HG02642 (cell line): ENCODE measurements at regions not wholly inside any gene's neighbourhood (a gene's known extent, or its start where the extent isn't known, plus 50 kb on each side); places are given as distances from the start of the nearest gene placed in this dataset.
"Not testable (repeated sequence)": the region's sequence is repeated elsewhere in the genome, so short reads cannot be mapped to it uniquely, and the experiment has no call there.

ENCODE experiments used
- ATAC-seq: cut with Tn5 transposase; IDR thresholded peaks from one replicate; pipeline ENCODE4 v1.9.1; 2021; ENCODE audit warnings: mild to moderate bottlenecking; ENCODE audit not compliant: unreplicated experiment, poor library complexity

DNA sequence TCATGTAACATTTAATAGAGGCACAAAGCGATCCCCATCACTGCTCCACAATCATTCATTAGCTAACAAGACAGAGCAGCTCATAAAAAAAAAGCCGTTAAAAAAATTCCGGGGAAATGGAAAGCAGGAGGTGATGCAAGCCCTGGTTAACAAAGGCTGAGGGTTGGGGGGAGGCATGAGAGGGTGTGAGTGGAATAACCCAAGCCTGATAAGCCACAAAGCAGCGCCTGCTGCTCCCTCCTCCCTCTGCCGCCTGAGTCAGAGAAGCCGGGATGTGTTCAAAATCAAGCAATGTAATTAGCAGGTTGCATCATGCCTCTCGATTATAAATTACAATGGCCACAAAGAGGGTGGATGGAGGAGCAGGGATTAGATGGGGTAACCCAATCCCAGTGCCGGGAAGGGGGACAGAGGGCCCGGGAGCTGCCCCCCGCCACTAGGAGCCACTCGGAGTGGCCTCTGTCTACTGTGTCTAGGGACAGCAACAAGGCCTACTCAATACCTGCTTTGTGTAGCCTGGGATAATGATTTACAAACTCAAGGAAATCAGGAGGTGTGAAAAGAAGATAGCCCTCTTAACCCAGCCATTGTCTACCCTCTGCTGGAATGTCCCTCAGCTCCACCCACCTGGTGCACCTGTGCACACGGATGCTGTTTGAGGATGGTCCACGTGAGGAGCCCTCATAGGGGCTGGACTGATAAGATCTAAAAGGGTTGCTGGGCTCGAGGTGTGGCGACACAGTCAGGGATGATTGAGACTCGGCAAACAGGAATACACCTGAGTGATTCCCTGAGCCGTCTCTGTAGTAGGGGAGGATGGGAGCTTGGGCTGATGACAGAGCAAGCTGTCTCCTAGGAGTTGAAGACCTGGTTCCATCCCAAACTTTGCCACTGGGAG lies 156.9 kb downstream of the VEGFA start:
- no peak for ATAC-seq

DNA sequence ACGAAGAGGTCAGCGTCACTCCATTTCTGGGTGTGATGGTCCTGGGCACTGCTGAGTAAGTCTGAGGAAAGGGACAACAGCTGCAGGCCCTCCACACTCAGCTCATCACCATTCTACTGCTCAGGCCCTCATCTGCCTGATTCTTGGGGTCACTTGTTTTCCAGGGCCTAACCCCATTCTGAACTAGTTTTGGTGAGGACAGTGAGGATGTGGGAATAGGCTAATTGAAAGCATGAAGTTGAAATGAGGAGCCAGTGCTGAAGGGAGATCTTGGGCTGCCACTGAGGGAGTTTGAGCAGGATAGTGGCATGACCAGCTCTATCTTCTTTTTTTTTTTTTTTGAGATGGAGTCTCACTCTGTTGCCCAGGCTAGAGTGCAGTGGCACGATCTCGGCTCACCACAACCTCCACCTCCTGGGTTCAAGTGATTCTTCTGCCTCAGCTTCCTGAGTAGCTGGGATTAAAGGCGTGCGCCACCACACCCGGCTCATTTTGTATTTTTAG lies 155.7 kb downstream of the VEGFA start:
- not testable (repeated sequence) for ATAC-seq

DNA sequence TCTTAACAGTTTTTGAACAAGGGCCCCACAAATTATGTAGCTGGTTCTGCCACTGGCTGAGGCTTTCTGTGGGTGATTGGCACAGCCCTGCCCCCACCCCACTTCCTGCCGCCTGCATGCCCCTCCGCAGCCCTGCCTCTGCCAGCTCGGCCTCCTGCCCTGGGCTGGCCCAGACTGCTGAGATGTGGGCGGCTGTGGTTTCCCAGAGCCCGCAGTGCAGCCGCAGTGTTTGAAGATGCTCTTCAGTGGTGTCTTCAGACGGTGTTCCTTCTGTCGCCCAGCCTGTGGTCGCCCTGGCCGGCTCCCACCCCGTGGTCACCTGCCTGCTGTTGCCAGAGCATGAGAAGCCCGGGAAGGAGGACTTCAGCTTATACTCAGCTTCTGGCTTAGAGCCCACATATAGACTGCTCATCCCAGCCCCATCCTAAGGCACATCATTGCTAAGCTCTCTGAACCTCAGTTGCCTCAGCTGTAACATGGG lies 154.3 kb downstream of the VEGFA start:
- ATAC-seq, result no peak

DNA sequence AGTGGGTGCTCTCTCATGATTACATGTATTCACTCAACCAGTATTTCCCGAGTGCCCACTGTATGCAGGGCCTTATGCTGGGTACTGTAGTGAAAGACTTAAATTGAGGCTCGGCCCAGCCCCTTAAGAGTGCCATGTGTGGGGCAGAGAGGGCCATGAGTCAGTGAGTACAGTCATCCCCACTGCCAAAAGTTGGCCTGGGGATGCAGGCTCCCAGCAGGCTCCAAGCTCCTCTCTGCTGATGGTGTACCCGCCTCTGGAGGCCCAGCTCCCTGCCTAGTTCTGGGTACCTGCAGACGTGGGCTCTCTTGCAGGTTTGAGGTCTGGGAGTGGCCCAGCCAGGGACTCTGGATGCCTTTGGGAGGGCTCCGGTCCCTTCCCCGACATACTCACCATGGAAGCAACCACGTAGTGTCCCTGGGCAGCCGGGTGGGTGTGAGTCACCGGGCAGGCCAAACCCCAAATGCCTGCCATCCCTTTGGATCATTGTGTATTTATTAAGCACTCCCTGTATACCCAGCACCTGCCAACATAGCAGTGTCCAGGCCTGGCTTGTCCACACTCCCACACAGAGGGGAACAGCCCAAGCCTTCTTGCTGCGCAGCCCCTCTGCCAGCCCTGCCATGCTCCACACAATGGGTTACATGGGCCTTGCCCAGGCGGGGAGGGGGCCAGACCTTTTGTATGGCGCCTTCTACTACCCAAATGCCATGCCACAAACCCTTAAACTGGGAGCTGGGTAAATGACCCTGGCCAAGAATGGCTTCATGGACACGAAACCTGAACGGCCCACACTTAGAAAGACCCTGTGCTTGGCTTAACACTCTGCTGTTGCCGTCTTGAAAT lies 153.6 kb downstream of the VEGFA start:
- ATAC-seq, result no peak

DNA sequence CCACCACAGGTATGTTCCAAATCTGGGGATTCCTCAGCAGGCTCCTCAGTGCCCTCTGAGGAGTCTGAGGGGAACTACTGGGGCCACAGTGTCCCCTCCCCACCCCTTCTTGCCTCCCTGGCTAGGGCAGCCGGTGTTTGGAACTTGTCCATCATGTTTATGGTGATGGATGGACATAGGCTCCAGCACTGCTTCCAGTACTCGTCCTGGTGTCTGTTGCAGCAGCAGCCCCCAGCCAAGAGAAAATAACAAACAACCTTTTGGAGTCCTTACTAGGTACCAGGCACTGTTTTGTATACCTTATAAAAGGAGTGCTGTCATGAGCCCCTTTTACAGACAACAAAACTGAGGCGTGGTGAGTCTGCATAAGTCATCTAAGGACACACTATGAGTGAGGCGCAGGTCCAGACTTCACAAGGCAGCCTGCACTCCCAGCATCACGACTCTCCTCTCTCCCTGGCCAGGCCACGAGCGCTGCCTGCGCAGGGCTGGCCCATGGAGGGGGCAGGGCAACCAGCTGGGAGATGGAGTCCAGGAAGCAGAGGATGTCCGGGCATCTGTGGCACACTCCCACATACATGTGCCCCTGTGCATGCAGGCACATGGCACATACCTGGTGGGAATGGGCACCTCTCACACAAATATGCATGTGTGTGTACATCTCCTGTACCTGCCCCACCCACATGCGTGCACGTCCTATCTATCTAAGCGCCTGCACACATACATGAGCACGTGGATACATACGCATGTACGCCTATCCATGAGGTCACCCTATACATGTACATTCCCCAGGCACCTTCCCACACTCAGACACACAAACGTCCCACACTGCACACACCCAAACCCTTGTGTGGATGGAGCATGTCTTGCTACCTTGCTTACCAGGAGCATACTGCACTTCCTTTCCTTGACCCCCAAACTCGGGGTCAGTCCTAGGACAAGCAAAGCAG lies 152.7 kb downstream of the VEGFA start:
- ATAC-seq, result no peak

DNA sequence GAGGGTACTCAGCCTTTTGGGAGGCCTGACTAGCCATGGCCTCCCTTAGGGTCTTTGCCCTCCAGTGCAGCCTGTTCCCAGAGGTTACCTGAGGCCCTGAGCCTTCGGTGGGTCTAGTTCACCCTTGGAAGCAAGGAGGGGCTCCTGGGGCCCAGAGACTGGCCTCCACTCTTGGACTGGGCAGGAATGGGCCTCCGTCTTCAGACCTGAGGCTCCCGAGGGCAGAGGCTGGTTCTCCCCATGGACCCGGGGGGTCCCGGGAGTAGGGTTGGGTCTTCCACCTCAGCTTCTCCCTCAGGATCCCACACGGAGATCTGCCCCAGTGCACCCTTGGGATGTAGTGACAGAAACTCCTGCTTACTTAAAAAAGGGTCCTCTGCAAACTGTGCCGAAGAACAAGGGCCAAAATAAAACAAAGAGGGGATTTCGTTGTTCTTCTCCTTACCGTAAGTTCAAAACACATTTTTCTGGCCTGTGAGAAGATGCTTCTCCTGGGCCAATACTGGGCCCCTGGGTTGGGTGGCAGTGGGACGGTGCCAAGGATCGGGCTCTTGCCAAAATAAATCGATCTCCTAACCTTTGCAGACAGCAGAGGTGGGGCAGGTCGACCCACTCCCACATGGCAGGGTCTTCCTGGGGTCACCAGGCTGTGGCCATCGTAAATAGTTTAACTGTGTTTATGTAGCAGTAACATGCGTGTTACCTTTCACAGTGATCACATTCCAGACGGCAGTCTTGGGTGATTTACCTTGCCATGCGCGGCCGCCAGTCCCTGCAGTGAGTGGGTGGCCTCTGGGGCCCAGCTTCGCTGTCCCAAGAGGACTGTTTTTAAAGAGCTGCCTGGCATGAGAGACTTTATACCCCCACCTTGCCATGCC lies 151.8 kb downstream of the VEGFA start:
- ATAC-seq, result no peak

DNA sequence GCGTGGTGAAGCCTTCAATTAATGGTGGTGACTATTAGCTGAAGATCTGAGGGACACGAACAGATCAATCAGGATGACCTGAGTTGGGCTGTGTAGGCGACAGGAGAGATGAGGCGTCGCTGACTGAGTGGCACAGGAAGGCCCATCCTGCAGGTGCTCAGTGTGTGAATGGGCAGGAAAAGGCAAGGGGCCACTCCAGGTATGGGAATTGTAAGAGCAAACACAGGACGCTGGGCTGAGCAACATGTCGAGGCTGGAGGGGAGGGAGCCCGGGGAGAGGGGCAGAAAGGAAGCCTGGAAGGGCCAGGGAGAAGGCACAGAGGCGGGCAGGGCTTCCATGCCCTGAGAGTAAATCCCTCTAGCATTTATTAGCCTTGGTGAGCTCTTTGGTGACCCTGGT lies 151.0 kb downstream of the VEGFA start:
- no peak for ATAC-seq

DNA sequence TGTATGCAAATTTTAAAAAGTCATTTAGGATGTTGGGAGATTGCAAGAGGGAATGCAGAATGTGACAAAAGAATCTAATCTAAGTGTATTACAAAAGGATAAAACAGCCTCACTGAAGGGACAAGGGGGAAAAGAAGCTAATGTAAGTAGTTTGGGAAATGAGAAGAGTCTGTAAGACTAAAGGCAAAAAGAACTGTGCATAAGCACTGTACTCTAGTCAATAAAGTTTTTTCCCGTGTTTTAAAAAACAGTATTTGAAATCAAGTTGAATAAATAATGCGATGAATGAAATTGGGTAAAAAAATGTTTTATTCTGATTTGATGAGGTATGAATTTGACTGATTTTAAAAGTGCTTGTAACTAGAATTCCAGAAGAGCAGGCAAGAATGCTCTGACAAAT lies 149.8 kb downstream of the VEGFA start:
- no peak for ATAC-seq

DNA sequence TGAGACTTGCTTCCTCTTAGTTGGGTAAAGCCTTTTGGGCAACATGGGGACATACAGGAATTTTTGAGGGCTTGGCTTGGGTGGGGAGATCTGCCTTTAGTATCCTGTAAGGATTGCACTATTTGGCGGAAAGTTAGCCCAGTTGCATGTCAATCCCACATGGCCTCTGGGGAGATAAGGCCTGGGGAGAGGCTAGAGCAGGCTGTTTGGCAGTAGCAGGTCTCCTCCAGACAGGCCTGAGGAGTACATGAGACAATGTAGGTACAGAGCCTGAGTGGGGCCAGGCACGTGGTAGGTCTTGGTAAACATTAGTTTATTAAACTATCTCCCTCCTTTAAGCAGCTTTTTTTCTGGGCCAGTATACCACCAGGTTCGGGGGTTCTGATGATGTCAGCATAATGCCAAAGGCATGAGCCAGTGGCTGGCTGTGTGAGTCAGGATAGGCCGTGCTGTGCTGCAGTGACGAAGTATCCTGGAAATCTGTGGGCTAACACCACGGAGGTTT lies 147.9 kb downstream of the VEGFA start:
- no peak for ATAC-seq

DNA sequence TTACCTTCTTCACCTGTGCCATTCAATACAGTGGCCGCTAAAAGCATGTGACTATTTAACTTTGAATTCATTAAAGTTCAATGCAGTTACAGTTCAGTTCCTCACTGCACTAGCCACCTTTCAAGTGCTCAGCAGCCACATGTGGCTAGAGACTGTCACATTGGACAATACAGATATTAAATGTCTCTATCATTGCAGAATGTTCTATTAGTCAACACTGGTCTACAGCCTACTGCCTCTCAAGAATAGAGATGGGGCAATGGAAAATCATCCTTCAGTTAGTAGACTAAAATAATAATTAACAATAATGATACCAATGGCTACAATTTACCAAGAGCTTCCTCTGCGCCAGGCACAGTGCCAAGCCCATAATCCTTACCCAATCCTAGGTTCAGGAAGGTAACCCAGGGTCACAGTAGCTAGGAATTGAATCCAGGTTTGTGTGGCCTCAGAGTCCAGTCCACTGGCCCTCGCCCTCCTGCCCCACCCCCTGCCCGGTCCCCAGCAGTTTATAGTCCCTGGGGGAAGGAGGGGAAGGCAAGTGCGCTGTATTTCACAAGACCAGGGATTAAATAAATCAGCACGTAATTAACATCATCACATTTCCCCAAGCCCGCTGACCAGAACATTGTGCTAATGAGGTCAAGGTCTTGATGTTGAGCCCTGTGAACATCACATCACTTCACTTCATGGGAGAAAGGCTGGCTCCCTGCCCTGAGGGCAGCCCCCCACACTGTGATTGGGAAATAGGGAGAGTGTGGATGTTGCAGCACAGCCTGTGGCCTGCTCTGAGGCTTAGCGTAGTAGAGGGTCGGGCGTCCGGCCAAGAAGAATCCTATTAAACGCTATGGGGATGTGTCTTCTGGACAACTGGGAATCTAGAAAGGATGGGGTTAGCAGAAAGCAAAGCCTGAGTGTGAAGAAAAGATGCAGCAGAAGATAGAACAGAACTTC lies 147.2 kb downstream of the VEGFA start:
- ATAC-seq, result no peak

DNA sequence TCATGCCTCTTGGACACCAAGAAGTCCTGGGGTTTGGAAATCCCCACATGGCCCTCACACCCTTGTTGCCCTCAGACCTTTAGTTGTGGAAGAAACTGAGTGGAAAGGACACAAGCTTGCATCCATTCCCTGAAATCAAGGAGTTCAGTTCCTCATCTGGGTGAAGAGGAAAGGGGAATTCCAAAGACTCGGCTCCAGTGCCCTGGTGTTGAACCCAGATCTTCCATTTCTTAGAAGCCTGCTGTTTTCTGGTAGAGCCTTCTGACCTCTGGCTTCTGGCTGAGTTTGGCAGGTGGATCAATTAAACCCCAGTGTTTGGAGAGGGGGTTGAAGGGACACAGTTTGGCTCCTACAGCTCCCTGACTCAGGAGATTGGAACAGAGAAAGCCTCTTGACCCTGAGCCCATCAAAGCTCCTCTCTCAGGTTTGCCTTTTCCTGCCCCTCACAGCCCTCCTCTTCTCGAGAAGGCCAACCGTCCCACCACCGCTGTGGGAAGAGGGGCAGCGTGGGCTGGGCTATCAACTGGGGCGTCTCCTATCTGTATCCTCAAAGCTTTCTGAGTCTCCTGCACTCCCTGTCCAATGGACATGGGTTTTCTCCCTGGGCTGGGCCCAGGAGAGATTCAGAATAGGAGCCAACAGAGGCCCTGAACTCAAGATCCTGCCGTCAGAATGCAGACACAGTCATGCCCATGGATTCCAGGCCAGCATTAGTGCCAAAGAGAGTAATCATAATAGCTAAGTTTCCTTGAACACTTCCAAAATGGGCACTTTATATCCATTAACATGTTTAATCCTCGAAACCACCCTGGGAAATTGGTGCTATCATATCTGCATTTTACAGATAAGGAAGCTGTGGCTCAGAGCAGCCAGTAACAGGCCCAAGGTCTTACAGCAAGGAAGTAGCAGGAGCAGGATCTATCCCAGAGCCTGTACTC lies 146.2 kb downstream of the VEGFA start:
- no peak for ATAC-seq

DNA sequence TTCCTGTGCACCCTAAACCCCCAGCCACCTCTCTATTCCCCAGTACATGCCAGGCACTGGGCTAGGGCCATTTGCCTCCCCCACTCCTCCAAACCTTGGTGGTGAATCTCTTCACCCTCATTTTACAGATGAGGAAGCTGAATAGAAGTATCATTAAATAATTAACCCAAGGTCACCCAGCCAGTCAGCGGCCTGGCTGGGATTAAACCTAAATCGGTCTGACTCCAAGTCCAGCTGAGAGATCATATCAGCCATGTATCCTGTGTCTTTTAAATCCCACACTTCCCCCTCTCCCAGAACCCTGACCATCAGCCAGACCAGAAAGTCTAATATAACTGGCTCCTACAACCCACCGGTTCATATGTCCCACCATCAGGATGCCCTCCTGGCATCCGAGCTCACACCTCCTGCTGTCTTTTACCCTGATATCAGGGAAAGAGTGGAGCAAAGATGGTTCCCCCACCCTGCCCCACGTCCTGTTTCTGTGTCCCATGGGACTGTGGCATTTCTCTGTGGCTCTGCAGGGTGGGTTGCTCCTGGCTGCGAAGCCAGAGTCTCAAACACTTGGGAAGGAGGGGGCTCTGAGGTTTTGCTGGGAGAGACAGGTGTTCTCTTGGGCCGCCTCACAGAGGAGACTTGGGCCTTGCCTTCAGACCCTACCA lies 145.3 kb downstream of the VEGFA start:
- ATAC-seq, result no peak

DNA sequence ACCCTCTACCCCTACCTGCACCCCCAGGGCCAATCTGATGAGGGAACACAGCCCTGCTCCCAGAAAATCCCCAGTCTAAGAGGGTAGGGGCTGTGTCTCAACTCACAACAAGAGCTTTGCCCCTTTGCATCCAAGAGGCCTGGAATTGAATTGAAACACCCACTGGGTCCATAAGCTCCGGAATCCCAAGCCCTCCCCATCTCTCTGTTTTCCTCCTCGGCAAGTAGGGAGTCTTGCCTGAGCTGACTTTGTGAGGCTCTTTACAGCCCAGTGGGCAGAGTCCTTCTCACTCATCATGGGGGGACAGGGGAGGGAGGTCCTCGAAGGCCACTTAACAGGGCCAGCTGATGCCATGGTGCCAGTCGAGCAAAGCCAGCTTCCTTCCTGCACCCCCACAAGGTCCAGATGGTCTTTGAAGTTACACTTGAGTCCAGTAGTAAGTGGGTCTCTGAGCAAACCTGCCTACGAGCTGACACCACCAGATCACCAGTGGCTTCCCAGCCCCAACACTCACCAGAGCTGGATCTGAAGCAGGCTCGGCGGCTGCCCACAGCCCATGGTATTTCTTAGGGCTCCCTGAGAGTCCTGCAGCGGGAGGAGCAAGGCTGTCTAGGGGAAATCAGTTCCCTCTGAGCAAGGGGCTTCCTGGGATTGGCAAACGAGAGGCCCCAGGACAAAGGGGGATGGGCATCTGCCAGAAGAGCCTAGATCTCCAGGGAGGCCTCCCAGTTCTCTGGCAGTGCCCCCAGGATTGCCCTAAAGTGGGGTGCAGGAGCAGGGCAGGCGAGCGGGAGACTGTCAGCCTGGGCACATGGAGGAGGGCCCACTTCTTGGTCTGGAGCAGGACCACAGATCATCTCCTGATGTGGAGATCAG lies 144.5 kb downstream of the VEGFA start:
- no peak for ATAC-seq

DNA sequence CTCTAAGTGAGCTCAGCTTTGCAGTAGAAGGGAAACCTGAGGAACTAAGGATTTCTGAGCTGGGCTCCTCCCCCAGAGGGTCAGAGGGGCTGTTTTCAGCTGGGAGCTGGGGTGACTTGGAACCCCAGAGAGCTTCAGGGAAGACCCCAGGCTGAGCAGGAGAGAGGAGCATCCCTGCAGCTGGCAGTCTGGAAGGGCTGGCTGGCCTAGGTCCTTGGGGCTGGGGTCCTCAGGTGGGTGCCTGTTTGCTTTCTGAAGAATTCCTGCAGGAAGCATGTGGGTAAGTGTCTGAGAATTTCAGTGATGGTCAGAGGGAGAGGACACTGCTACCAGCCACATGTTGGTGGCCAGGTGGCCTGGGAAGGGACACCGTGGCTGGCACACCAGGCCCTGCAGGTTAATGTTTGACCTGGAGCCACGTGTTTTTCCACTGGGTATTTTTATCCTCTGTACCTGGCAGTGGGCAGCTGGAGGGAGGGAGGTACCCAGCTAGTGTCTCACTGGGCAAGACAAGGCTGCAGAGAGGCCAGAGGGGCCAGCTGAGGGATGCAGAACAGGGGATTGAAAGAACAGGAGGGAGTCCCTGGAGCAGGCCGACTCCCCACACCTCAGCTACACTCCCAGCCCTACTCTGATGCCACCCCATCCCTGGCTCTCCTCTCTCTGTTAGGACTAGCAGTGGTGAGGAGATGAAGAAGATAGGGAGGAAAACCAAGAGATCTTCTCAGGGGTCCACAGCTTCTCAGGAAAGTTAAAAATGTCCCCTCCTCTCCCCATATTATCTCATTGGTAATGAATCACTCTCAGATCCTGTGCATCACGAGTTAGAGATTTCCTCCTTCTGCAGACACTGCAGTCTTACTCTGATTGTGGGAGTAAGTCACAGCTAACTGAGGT lies 143.6 kb downstream of the VEGFA start:
- ATAC-seq, result no peak
